ENCODE measurements at regions not wholly inside any gene's neighbourhood (a gene's known extent, or its start where the extent isn't known, plus 50 kb on each side); places are given as distances from the start of the nearest gene placed in this dataset.
"Not testable (repeated sequence)": the region's sequence is repeated elsewhere in the genome, so short reads cannot be mapped to it uniquely, and the experiment has no call there.

GRCh38 chr4:75172551-75172950 is 239.6 kb downstream of the PARM1 start:
- H3K9me3 Mint-ChIP-seq (ENCODE audit: low read depth), result no peaks in the 10 kb centered on the region
- ATAC-seq, result no peak
- H3K4me1 Mint-ChIP-seq, result no peaks in the 10 kb centered on the region
- intact Hi-C loops (cut with DNase I, micrococcal nuclease), result no loop called here
- H3K27me3 Mint-ChIP-seq, result no peaks in the 10 kb centered on the region
- no peaks in the 10 kb centered on the region for H3K36me3 Mint-ChIP-seq (ENCODE audit: low read depth)
- no peak overlapping the region for H3K27ac Mint-ChIP-seq
- ChIA-PET CTCF (interaction anchor here (0.7 kb wide), 1 partner anchor 24 kb away, joined by 3 read pairs; no protein-coding TSS in a partner anchor), POLR2A (no interaction called here)
- no peak for DNase-seq
- no peak overlapping the region for H3K4me3 Mint-ChIP-seq

GRCh38 chr4:75169427-75169826 is 236.5 kb downstream of the PARM1 start:
- no peak for DNase-seq
- H3K4me1 Mint-ChIP-seq, result no peaks in the 10 kb centered on the region
- intact Hi-C loops (cut with DNase I, micrococcal nuclease), result no loop called here
- no peak for ATAC-seq
- ChIA-PET POLR2A (no interaction called here), CTCF (no interaction called here)
- no peak overlapping the region for H3K4me3 Mint-ChIP-seq
- H3K36me3 Mint-ChIP-seq (ENCODE audit: low read depth), result no peaks in the 10 kb centered on the region
- H3K27ac Mint-ChIP-seq, result no peak overlapping the region
- no peaks in the 10 kb centered on the region for H3K27me3 Mint-ChIP-seq
- peaks cover 6% of the 10 kb centered on the region for H3K9me3 Mint-ChIP-seq (ENCODE audit: low read depth)

GRCh38 chr4:75169020-75169419 is 236.1 kb downstream of the PARM1 start:
- ATAC-seq, result no peak
- Mint-ChIP-seq H3K27ac (no peak overlapping the region), H3K4me1 (no peaks in the 10 kb centered on the region), H3K4me3 (no peak overlapping the region), H3K36me3 (ENCODE audit: low read depth) (no peaks in the 10 kb centered on the region), H3K9me3 (ENCODE audit: low read depth) (peaks cover 6% of the 10 kb centered on the region), H3K27me3 (no peaks in the 10 kb centered on the region)
- intact Hi-C loops (cut with DNase I, micrococcal nuclease), result no loop called here
- DNase-seq, result no peak
- CTCF ChIA-PET, result no interaction called here
- POLR2A ChIA-PET, result no interaction called here

- no peaks in the 10 kb centered on the region for H3K36me3 Mint-ChIP-seq (ENCODE audit: low read depth)
- CTCF ChIA-PET, result no interaction called here
- POLR2A ChIA-PET, result no interaction called here
These were observed 235.6 kb downstream of the PARM1 start for GRCh38 chr4:75168548-75168947.

GRCh38 chr4:75165100-75165499 is 232.2 kb downstream of the PARM1 start:
- ATAC-seq; H3K9me3 Mint-ChIP-seq (ENCODE audit: low read depth); H3K4me3 Mint-ChIP-seq; DNase-seq; POLR2A ChIA-PET; H3K27ac Mint-ChIP-seq; CTCF ChIA-PET; H3K27me3 Mint-ChIP-seq; H3K36me3 Mint-ChIP-seq (ENCODE audit: low read depth); H3K4me1 Mint-ChIP-seq; intact Hi-C loops (cut with DNase I, micrococcal nuclease): not testable (repeated sequence)

More at GRCh38 chr4:75168548-75168947, 235.6 kb downstream of the PARM1 start:
- no peaks in the 10 kb centered on the region for H3K27me3 Mint-ChIP-seq
- no peak overlapping the region for H3K27ac Mint-ChIP-seq
- H3K4me1 Mint-ChIP-seq, result no peaks in the 10 kb centered on the region
- H3K4me3 Mint-ChIP-seq, result no peak overlapping the region
- no peak for ATAC-seq
- intact Hi-C loops (cut with DNase I, micrococcal nuclease), result no loop called here
- peaks cover 6% of the 10 kb centered on the region for H3K9me3 Mint-ChIP-seq (ENCODE audit: low read depth)
- no peak for DNase-seq

- H3K36me3 Mint-ChIP-seq (ENCODE audit: low read depth), result no peaks in the 10 kb centered on the region
- DNase-seq, result no peak
- ATAC-seq, result no peak
- POLR2A ChIA-PET, result no interaction called here
- no peaks in the 10 kb centered on the region for H3K4me1 Mint-ChIP-seq
- no peak overlapping the region for H3K27ac Mint-ChIP-seq
- H3K4me3 Mint-ChIP-seq, result no peak overlapping the region
- intact Hi-C loops (cut with DNase I, micrococcal nuclease), result no loop called here
- CTCF ChIA-PET, result interaction anchor here (0.8 kb wide), 1 partner anchor 10 kb away, joined by 3 read pairs; no protein-coding TSS in a partner anchor
- H3K9me3 Mint-ChIP-seq (ENCODE audit: low read depth), result peaks cover 17% of the 10 kb centered on the region
- no peaks in the 10 kb centered on the region for H3K27me3 Mint-ChIP-seq
These were observed 225.5 kb downstream of the PARM1 start for GRCh38 chr4:75158451-75158850.

- no peak overlapping the region for H3K27ac Mint-ChIP-seq
These were observed 222.1 kb downstream of the PARM1 start for GRCh38 chr4:75154994-75155393.

GRCh38 chr4:75146223-75146622 is 213.3 kb downstream of the PARM1 start:
- Mint-ChIP-seq H3K36me3 (ENCODE audit: low read depth) (no peaks in the 10 kb centered on the region), H3K4me3 (no peak overlapping the region), H3K27ac (no peak overlapping the region), H3K27me3 (peaks cover 2% of the 10 kb centered on the region), H3K4me1 (no peaks in the 10 kb centered on the region), H3K9me3 (ENCODE audit: low read depth) (no peaks in the 10 kb centered on the region)
- intact Hi-C loops (cut with DNase I, micrococcal nuclease), result no loop called here
- ChIA-PET CTCF (interaction anchor here (0.6 to 1.1 kb wide), 2 partner anchors 41 to 856 kb away, joined by 3 read pairs; no protein-coding TSS in a partner anchor), POLR2A (no interaction called here)
- DNase-seq (no peak), ATAC-seq (no peak)

More at GRCh38 chr4:75154994-75155393, 222.1 kb downstream of the PARM1 start:
- DNase-seq (no peak), ATAC-seq (no peak)
- no peaks in the 10 kb centered on the region for H3K4me1 Mint-ChIP-seq
- ChIA-PET CTCF (no interaction called here), POLR2A (no interaction called here)
- H3K36me3 Mint-ChIP-seq (ENCODE audit: low read depth), result no peaks in the 10 kb centered on the region
- no peak overlapping the region for H3K4me3 Mint-ChIP-seq
- no peaks in the 10 kb centered on the region for H3K27me3 Mint-ChIP-seq
- intact Hi-C loops (cut with DNase I, micrococcal nuclease), result no loop called here
- H3K9me3 Mint-ChIP-seq (ENCODE audit: low read depth), result peaks cover 17% of the 10 kb centered on the region

- peaks cover 3% of the 10 kb centered on the region for H3K9me3 Mint-ChIP-seq (ENCODE audit: low read depth)
- no peak overlapping the region for H3K4me3 Mint-ChIP-seq
- ATAC-seq, result no peak
- peaks cover 3% of the 10 kb centered on the region for H3K27me3 Mint-ChIP-seq
- no peak for DNase-seq
- ChIA-PET POLR2A (no interaction called here), CTCF (no interaction called here)
- no peak overlapping the region for H3K27ac Mint-ChIP-seq
- intact Hi-C loops (cut with DNase I, micrococcal nuclease), result no loop called here
- H3K36me3 Mint-ChIP-seq (ENCODE audit: low read depth), result no peaks in the 10 kb centered on the region
- H3K4me1 Mint-ChIP-seq, result no peaks in the 10 kb centered on the region
These were observed 211.6 kb downstream of the PARM1 start for GRCh38 chr4:75144475-75144874.

- ATAC-seq (no peak), DNase-seq (no peak)
- ChIA-PET CTCF (interaction anchor here (0.7 kb wide), 2 partner anchors 147 to 737 kb away, joined by 3 read pairs; no protein-coding TSS in a partner anchor), POLR2A (no interaction called here)
- Mint-ChIP-seq H3K4me1 (no peaks in the 10 kb centered on the region), H3K4me3 (no peak overlapping the region), H3K27ac (no peak overlapping the region), H3K9me3 (ENCODE audit: low read depth) (peaks cover 3% of the 10 kb centered on the region), H3K36me3 (ENCODE audit: low read depth) (no peaks in the 10 kb centered on the region), H3K27me3 (peaks cover 3% of the 10 kb centered on the region)
- intact Hi-C loops (cut with DNase I, micrococcal nuclease), result no loop called here
These were observed 209.9 kb downstream of the PARM1 start for GRCh38 chr4:75142850-75143249.

- no peak for DNase-seq
- H3K36me3 Mint-ChIP-seq (ENCODE audit: low read depth), result no peaks in the 10 kb centered on the region
- peaks cover 3% of the 10 kb centered on the region for H3K27me3 Mint-ChIP-seq
- ATAC-seq, result no peak
- peaks cover 3% of the 10 kb centered on the region for H3K9me3 Mint-ChIP-seq (ENCODE audit: low read depth)
- no peak overlapping the region for H3K4me3 Mint-ChIP-seq
- H3K4me1 Mint-ChIP-seq, result no peaks in the 10 kb centered on the region
- CTCF ChIA-PET, result no interaction called here
- intact Hi-C loops (cut with DNase I, micrococcal nuclease), result no loop called here
- no peak overlapping the region for H3K27ac Mint-ChIP-seq
- POLR2A ChIA-PET, result no interaction called here
These were observed 209.5 kb downstream of the PARM1 start for GRCh38 chr4:75142382-75142781.

- peaks cover 3% of the 10 kb centered on the region for H3K27me3 Mint-ChIP-seq
These were observed 208.2 kb downstream of the PARM1 start for GRCh38 chr4:75141162-75141561.

GRCh38 chr4:75137302-75137701 is 204.4 kb downstream of the PARM1 start:
- CTCF ChIA-PET, result no interaction called here
- no peaks in the 10 kb centered on the region for H3K4me1 Mint-ChIP-seq
- DNase-seq (no peak), ATAC-seq (no peak)
- H3K4me3 Mint-ChIP-seq, result no peak overlapping the region
- no peak overlapping the region for H3K27ac Mint-ChIP-seq
- POLR2A ChIA-PET, result no interaction called here
- no peaks in the 10 kb centered on the region for H3K36me3 Mint-ChIP-seq (ENCODE audit: low read depth)
- peaks cover 4% of the 10 kb centered on the region for H3K9me3 Mint-ChIP-seq (ENCODE audit: low read depth)
- peaks cover 3% of the 10 kb centered on the region for H3K27me3 Mint-ChIP-seq
- intact Hi-C loops (cut with DNase I, micrococcal nuclease), result no loop called here

More at GRCh38 chr4:75141162-75141561, 208.2 kb downstream of the PARM1 start:
- ChIA-PET POLR2A (no interaction called here), CTCF (no interaction called here)
- peaks cover 3% of the 10 kb centered on the region for H3K9me3 Mint-ChIP-seq (ENCODE audit: low read depth)
- no peaks in the 10 kb centered on the region for H3K36me3 Mint-ChIP-seq (ENCODE audit: low read depth)
- intact Hi-C loops (cut with DNase I, micrococcal nuclease), result no loop called here
- no peak overlapping the region for H3K27ac Mint-ChIP-seq
- ATAC-seq, result no peak
- no peak overlapping the region for H3K4me3 Mint-ChIP-seq
- no peak for DNase-seq
- H3K4me1 Mint-ChIP-seq, result no peaks in the 10 kb centered on the region
